LNCAP (cell line): ENCODE measurements at regions not wholly inside any gene's neighbourhood (a gene's known extent, or its start where the extent isn't known, plus 50 kb on each side); places are given as distances from the start of the nearest gene placed in this dataset.

Experiments
- TF ChIP-seq, protein P1 (sequence below): fragments of 450-650 bp; IDR thresholded peaks from 2 replicates; pipeline ENCODE4 v1.5.1; 2017; ENCODE audit warnings: mild to moderate bottlenecking

DNA sequence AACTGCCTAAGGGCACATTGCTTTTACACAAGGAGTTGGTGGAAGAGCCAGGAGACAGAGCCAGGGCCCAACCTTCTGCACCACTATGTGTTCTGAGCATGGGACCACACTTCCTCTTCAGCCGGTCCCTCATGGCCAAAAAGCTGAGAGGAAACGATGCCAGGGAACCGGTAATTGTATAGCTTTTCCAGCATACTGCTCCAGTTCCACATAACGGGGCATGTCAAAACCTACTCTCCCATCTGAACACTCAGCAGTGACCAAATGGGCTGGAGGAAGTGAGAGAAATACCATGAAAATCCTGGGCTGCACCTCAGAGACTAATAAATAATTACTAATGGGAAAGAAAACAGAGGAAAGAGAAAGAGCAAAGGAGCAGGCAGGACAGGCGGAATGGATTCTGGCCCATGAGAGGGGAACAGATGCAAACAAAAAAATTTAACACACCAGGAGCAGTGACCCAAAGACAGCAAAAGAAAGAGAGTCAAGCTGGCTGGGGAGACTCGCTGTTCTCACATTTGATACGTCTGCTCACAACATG lies 52.0 kb upstream of the BMP2 start:
- TF ChIP-seq, protein P1, sequence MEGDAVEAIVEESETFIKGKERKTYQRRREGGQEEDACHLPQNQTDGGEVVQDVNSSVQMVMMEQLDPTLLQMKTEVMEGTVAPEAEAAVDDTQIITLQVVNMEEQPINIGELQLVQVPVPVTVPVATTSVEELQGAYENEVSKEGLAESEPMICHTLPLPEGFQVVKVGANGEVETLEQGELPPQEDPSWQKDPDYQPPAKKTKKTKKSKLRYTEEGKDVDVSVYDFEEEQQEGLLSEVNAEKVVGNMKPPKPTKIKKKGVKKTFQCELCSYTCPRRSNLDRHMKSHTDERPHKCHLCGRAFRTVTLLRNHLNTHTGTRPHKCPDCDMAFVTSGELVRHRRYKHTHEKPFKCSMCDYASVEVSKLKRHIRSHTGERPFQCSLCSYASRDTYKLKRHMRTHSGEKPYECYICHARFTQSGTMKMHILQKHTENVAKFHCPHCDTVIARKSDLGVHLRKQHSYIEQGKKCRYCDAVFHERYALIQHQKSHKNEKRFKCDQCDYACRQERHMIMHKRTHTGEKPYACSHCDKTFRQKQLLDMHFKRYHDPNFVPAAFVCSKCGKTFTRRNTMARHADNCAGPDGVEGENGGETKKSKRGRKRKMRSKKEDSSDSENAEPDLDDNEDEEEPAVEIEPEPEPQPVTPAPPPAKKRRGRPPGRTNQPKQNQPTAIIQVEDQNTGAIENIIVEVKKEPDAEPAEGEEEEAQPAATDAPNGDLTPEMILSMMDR, result no peak

DNA sequence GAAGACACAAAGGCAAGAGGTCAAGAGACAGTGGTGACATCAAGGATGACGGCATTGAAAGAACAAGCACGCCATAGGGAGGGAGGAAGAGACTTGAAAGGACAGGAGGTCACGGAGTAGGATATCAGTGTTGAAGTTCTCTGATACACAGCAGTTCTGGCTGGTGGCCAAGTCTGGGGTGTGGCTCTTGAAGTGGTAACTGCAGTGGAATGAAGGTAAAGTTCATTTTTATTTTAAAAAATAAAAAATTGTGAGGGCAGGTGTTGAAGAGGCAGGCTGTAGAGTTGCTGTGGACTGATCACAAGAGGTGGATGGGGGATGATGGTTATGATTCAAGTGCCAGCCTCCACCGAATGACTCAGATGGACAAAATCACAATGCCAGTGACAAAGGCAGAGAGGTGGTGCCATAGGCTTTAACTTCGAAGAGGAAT lies 53.2 kb upstream of the BMP2 start:
- TF ChIP-seq, protein P1, result no peak

DNA sequence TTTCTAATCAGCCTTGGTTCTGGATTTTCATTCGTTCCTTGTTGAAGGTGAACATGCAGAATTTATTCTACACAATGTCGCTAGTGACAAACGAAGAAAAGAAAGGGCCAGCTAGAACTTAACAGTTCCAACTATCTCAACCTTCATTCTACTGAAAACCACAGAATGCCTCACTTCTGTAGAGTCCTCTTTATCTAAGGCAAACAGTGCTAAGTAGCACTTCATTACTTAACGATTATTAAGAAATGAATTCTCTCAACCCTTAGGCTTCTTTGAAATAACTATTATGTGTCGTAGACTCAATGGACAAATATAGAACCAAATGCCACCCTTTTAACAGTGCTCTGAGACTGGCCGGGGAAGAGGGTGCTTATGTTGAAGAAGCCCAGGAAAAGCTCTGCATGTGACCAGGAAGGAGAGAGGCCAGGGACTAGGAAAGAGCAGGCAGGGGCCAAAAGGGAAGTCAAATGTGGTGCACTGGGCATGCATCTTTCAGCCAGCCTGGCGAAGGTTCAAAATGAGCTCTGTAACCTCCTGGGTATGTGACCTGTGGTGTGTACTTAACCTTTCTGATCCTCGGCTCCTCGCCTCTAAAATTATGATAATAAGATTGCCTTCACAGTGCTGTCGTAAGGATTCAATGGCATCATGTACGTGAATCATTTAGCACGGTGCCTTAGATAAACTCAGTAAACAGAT lies 55.4 kb upstream of the BMP2 start:
- TF ChIP-seq, protein P1, result no peak

DNA sequence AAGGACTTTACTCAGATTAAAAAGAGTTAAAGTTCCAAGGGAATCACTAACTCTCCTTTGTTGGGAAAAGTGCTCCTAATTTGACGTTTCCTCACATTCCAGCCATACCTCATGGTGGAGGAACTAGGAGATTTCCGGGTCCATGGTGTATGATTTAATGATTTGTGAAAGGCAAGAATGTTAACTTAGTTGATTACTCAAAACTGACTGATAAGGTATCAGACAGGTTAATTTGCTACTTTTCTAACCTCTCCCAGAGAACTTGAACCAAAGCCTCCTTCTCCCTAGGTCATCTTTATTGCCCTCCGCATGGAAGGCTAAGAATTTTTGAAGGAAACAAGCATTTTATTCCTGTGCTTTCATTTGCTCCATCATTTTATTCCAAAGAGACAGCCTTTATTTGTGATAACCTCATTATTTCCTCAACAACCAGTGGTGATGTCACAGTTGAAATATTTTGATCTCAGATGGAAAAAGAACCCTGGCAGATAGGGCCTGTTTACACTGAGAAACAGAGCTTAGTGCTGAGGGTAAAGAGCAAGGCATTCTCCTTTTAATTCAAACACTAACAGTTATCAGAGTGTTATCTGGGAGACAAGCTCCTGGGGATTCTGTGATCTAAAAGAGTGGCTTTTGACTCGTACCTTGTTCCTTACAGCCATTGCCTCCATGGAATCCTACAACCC lies 57.4 kb upstream of the BMP2 start:
- TF ChIP-seq, protein P1, result no peak

DNA sequence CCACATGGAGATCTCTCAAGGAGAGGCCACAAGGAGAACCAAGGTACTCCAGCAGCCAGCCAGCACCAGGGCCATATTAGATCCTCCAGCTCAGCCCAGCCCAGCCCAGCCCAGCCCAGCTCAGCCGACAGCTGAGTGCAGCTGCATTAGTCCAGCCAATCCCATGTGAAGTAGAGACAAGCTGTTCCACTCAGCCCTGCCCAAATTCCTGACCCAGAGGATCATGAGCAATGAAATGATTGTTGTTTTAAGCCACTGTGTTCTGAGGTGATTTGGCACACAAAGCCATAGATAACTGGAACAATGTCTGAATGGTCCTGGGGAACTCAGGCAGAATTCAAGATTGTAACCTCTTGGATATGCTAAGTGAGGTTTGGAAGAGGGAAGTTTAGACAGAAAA lies 59.5 kb upstream of the BMP2 start:
- TF ChIP-seq, protein P1, result no peak

DNA sequence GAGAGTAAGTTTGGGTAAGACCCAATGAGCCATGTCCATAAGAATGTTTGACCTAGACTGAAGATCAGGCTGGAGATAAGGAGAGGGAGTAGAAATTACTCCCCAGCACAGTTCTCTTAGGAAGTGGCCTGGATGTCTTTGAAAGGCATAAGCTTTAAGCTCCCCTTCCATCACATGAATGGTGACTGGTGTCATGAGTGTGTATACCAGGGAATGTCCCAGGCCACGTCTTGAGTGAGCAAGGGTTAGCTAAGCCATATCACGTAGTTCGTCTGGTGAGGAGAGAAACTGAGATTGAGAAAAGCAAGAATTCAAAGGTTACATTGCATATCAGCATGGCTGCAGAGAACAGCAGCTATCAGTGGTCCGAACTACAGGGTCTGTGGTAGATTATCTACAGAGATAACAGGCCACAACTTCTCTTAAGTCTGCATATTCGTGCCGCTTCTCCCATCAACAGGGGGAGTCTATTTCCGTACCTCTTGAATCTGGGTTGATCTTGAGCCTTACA lies 60.1 kb upstream of the BMP2 start:
- TF ChIP-seq, protein P1, result no peak

DNA sequence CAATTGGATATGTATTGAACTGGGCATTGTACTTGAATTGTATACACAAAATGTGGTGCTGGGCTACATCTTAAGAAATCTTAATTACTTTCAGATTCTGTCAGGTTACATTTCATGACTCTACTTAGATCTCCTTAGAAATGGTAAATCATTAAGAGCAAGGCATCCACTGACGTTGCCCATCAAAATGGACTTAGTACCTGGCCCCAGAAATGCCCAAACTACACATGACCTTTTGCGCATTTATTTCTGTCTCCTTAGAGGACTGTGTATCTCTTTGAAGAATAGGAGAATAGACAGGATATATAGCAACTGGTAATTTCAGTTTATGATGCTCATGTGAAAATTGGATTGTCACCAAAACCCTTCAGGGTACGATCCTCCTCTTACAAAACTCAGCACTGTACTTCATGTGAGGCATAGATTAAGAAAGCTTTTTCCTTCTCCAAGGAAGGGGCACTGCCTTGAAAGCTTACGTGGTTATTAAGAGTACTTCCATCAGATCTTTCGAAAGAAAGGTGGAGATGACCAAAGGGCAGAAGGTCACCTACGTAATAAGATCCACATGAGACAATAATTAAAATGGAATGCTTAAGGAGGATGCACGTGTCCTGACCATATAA lies 61.4 kb upstream of the BMP2 start:
- TF ChIP-seq, protein P1, result no peak
